Left renal cortex interstitium (tissue), 4 donors: ENCODE measurements at regions not wholly inside any gene's neighbourhood (a gene's known extent, or its start where the extent isn't known, plus 50 kb on each side); places are given as distances from the start of the nearest gene placed in this dataset.
"Not testable (repeated sequence)": the region's sequence is repeated elsewhere in the genome, so short reads cannot be mapped to it uniquely, and the experiment has no call there.

Experiments
- DNase-seq, 4 donors: peaks; one replicate each; pipeline ENCODE4 v3.0.0-alpha.2; 2013; ENCODE audit warnings: low read depth in 4 of 4, low spot score in 2 of 4, missing footprints in 1 of 4

DNA sequence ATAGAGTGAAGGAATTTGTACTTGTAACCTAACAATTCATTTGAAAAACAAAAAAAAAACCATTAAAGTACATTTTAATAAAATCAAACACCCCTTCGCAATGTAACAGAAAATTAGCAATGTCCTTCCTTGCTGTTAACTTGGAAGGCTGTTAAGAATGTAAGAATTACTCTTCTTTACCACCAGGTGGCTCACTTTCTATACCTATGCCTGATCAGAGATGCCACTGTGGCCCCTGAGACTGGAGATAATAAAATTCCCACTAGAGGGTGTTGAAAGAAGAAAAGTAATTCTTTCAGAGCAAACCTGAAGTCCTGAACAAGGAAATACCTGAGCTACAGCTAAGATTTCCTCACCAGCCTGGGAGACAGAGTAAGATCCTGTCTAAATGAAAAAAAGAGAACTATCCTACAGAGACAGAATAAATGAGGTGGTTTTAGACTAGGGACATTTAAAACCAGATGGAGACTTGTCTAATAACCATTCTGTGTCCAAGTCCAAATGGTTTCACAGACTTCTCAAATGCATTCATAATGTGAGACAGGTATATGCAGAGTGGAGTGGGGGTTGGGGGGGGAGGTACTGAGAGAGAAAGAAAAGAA lies 1089.3 kb downstream of the FAM181B start:
- DNase-seq: no peak

GRCh38 chr11:81634483-81634882 lies 1099.2 kb downstream of the FAM181B start:
- no peak for DNase-seq

- no peak for DNase-seq
Observed at GRCh38 chr11:81602508-81602907, 1131.2 kb downstream of the FAM181B start.

- peak in 3 of 4 donors; percentile 3 to 32 (median 19) for DNase-seq
Observed at GRCh38 chr11:81596704-81597103, 1137.0 kb downstream of the FAM181B start.

GRCh38 chr11:81585390-81585933 lies 1148.2 kb downstream of the FAM181B start:
- no peak for DNase-seq

GRCh38 chr11:81579339-81579738 lies 1154.3 kb downstream of the FAM181B start:
- no peak for DNase-seq

DNA sequence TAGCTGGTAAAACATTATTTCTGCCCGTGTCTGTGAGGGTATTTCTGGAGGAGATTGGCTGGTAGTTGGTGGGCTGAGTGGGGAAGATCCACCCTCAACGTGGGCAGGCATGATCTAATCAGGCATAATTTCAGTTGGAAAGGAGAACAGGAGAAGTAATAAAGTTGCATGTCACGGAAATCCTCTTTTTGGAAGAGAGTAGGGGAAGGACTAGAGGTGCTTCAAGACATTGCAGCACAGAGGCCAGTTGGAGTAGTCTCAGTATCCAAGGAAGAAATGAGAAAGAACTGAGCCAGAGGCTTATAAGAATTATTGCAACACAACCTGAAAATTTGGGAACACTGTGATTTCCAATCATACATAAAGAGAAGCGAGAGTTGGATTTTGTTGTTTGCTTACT lies 1155.1 kb downstream of the FAM181B start:
- no peak for DNase-seq

DNA sequence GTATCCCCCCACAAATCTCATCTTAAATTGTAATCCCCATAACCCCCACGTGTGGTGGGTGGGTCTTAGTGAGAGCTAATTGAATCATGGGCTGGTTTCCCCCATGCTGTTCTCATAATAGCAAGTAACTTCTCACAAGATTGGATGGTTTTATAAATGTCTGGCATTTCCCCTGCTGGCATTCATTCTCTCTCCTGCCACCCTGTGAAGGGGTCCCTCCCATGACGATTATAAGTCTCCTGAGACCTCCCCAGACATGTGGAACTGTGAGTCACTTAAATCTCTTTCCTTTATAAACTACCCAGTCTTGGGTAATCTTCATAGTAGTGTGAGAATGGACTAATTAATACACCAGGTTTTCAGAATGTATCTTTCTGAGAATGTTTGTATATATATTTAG lies 1159.4 kb downstream of the FAM181B start:
- DNase-seq: no peak

- no peak for DNase-seq
Observed at GRCh38 chr11:81573367-81573766, 1160.3 kb downstream of the FAM181B start.

DNA sequence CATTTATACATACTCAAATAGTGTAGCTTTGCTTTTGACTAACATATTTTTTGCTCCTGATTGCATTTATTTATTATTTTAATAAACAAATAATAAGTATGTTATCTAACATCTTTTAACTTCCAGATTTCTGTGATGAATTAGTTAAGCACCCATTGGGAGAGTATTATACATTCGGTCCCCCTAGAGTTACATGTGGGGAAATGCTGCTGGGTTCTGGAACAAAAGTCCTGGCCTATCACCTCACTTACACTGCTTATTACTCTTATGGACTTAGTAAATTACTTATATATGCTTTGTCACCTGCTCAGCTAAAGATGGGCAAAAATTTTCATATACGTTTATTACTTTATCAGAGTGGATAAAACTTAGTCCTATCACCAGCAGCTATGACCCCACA lies 1163.0 kb downstream of the FAM181B start:
- DNase-seq: no peak

GRCh38 chr11:81569999-81570398 lies 1163.7 kb downstream of the FAM181B start:
- no peak for DNase-seq

GRCh38 chr11:81568918-81569317 lies 1164.7 kb downstream of the FAM181B start:
- DNase-seq: no peak

DNA sequence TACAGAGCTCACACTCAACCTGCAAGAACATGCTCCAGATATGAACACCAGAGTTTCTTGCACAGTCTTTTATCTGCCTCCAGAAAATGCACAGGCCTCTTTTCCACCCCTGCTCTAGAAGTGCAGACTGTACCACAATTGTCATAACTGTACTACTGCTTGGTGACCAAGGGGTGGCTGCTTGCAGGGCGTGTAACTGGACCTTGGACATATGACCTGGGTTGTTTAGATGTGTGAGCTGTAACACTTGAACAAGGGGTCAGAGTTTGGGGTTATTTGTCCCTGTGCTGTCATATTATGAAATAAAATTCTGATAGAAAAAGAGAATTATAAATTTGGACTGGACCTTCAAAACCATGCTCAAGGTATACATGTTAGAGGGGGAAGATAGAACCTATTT lies 1185.5 kb downstream of the FAM181B start:
- no peak for DNase-seq

GRCh38 chr11:81539806-81540205 lies 1193.9 kb downstream of the FAM181B start:
- DNase-seq: not testable (repeated sequence)

DNA sequence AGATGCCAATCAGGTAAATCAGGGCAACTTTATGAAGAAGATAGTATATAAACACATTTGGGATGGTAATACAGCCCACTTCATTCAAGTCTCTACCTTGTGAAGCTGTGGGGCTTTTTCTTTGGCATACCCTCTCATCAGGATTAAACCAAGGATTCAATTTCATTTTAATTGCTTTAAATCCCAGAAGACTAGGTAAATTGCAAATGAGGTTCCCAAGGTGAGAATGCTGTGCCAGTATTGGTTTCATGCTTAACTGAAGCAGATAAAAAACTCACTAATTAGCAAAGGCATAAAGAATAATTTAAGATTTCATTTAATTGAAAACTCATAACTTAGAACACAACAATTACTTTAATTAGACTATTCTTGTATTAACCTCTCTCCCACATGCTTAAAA lies 1218.1 kb downstream of the FAM181B start:
- no peak for DNase-seq

GRCh38 chr11:81497202-81497804 lies 1236.4 kb downstream of the FAM181B start:
- peak in 2 of 4 donors; percentile 21 to 31 for DNase-seq

DNA sequence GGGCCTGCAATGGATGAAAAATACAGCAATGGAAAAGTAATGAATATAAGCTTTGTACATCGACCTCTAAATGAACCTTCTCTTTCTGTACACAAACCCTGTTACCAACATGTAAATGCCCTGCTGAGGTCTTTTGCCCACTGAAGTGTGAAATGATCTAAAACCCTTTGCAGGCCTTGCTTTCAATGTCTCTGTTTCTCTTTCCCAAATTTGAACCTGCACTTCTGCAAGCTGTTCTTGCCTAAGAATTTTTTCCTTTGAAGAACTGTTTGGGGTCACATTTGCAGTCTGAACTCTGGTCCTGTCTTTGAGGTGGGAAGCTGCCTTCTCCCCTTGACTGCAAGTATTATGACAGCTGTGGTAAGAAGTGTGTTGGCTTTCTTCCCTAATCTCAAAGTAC lies 1237.1 kb downstream of the FAM181B start:
- no peak for DNase-seq

GRCh38 chr11:81495699-81496292 lies 1237.9 kb downstream of the FAM181B start:
- no peak for DNase-seq

- no peak for DNase-seq
Observed at GRCh38 chr11:81494431-81494830, 1239.2 kb downstream of the FAM181B start.

DNA sequence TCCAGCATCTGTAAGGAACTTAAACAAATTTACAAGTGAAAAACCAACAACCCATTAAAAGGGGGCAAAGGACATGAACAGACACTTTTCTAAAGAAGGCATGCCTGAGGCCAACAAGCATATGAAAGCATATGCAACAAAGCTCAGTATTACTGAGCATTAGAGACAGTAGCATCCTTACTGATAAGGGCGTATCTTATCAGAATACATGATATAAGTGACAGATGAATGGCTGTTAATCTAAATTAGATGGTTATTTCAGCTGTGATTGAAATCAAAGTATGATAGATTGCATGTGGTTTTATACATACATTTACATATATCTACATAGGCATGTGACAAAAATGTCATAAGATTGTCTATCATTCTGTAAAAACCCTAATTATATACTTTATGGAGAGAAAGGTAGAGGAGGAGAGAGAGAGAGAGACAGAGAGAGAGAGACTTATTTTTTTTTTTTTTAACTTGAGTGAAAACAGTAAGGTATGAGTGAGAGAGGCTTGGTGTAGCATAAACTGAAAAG lies 1240.7 kb downstream of the FAM181B start:
- DNase-seq: no peak

DNA sequence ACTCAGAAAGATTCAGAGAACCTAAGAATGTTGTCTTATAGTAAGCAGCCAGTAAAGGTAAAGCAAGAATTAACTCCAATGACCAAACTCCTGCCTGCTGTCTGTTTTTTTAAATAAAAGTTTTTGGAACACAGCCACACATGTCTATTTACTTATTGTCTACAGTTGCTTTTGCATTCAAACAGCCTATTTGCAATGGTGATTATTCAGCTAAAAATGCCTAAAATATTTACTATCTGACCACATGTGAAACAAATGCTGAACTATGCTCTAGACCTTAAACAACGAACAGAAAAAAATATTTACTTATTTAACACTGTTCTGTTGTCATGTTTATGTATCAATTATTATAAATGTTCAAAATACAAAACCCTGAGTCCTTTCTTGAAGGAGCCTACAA lies 1246.6 kb downstream of the FAM181B start:
- DNase-seq: no peak

- no peak for DNase-seq
Observed at GRCh38 chr11:81484196-81484595, 1249.5 kb downstream of the FAM181B start.
